Stimulated activated CD8-positive, alpha-beta memory T cell treated with anti-CD3 and anti-CD28 coated beads, Interleukin-7, amount 100 ng/mL, for 4 hours (primary cell): ENCODE measurements at regions not wholly inside any gene's neighbourhood (a gene's known extent, or its start where the extent isn't known, plus 50 kb on each side); places are given as distances from the start of the nearest gene placed in this dataset.
A peak's percentile ranks its signal among the peaks of the same experiment; 100 is the strongest.

ENCODE experiments used
- DNase-seq, 2 donors: peaks; one replicate each; pipeline ENCODE4 v3.0.0-alpha.2; 2020; ENCODE audit warnings: low read depth in 2 of 2

GRCh38 chr9:90092508-90092907 is 487.7 kb downstream of the GADD45G start:
- no peak for DNase-seq

- no peak for DNase-seq
Observed at GRCh38 chr9:90095682-90096081, 490.9 kb downstream of the GADD45G start.

GRCh38 chr9:90097237-90097636 is 492.4 kb downstream of the GADD45G start:
- DNase-seq: no peak

GRCh38 chr9:90098408-90098807 is 493.6 kb downstream of the GADD45G start:
- no peak for DNase-seq

GRCh38 chr9:90099262-90099963 is 494.6 kb downstream of the GADD45G start:
- no peak for DNase-seq

DNA sequence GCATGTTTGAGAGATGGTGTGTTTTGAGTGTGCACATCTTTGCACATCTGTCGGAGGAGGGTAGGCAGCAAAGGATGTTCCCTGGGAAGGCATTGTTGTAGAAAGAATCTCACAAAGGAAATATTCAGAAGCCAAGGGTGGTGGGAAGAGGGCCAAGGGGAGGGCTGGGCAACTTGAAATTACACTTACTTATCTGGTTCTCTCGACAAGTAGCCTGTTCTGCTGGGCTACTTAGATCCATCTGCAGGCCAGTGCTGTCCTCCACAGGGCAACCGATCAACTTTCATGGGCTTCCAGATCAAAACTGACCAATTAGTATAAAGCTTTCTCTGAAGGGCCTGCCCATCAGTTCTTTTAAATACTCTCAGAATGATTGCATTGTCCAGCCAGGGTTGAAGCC is 495.2 kb downstream of the GADD45G start:
- no peak for DNase-seq

DNA sequence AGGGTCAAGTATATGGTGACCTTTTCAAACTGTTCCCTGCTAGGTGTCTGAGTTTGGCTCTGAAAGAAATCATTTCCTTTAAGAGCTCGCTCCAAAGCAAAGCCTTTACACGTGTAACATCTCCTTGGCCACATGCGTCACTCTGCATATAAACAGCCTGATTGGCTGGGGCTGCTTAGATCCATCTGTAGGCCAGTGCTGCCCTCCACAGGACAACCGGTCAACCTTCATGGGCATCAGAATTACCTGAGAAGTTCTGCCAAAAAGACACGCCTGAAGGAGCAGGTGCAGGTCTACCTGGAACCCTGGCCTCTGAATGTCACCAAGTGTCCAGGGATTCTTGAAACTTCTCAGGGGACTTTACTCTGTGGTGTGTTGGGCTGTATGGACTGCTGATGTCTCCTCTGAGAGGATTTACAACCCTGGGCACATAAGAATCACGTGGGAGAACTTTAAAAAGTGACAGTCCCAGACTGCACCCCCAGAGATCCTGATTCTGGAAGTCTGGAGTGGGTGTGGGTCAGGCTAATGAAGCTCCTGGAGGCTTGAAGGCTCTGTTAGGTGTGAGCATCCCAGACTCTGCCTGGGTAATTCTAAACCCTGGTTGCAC is 497.6 kb downstream of the GADD45G start:
- DNase-seq: peak; percentile 53 to 57

GRCh38 chr9:90103771-90104170 is 499.0 kb downstream of the GADD45G start:
- DNase-seq: no peak

DNA sequence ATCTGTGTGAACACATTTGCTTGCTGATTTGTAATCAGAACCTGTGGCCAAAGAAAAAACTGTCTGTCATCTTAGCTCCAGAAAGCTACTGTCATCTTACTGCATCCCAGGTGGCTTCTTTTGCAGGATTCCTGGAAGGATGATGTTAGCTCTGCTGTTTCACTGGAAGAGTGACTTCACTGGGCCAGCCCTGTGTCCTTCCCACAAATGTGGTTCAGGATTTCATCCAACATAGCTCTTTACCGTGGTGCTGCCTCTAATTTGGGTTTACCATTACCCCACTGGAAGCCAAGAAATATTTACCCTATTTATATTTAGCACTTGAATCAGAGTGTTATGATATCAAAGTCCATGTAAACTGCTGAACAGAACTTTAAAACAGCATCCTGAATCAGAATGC is 501.0 kb downstream of the GADD45G start:
- no peak for DNase-seq

DNA sequence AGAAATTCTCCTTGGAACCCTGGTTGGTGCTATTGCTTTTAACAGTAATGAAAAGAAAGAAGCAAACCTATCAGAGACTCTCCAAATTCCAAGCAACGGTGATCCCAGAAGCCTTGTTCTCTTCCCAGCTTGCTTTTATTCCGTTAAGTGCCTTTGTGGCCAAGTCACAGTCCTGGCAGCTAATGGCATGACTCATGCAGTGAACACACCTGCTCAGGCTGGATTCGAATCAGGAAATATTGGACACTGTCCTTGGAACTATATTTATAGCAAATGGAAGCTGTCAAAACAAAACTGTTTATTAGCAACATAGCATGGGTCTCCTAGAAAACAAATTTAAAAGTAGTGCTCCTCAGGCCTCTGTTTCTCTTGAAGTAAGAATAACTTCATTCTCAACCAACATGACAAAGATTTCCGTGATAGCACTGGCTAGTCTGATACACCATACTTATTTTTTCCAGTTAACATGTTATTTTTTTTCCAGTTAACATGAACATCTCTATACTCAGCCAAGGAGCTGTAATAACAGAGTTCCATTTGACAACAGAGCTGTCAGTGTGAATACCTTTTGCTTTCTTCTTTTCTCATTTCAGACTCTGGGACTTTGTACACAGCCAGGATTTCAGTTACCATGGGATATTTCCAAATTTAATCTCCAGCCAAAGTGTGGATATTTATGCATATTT is 502.4 kb downstream of the GADD45G start:
- no peak for DNase-seq

DNA sequence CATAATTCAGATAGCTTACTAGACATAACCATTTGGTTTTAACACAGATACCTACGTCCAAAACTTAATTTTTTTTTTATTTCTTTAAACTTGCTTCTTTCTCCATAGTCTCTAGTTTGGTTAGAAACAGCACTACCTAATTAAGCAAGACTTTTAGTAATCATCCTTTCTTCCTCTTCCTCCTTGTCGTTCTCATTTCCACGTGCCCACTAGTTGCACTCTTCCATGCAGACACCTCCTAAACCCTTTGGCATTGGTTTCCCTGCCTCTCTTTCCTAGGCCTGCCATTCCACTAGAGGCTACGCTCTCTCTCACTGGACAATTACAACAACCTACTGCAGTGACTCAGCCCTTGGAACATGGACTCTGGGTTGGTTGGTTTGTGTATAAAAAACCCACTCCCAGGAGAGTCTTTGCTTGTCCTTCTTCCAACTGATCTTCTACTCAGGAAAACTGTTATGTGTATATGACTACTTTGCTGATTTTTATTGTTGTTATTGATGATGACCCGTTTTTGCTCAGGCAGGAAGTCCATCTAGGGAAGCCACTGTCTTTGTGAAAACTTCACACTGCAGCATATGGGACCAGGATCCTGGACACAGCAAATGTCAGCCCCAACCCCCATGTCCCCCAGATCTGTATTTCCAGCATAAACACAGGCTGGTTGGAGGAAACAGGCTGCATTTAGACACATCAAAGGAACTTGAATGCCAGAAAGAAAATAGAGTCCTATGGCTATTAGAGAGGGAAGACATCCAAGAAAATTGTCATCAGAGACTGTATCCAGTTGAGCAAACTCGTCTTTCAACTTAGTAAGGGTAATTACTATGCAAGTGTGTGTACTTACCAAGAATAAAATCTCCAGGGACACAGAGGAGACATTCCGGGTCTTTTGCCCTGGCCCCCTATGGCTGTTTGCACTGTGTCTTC is 503.2 kb downstream of the GADD45G start:
- DNase-seq: no peak

- no peak for DNase-seq
Observed at GRCh38 chr9:90112788-90113187, 508.0 kb downstream of the GADD45G start.

DNA sequence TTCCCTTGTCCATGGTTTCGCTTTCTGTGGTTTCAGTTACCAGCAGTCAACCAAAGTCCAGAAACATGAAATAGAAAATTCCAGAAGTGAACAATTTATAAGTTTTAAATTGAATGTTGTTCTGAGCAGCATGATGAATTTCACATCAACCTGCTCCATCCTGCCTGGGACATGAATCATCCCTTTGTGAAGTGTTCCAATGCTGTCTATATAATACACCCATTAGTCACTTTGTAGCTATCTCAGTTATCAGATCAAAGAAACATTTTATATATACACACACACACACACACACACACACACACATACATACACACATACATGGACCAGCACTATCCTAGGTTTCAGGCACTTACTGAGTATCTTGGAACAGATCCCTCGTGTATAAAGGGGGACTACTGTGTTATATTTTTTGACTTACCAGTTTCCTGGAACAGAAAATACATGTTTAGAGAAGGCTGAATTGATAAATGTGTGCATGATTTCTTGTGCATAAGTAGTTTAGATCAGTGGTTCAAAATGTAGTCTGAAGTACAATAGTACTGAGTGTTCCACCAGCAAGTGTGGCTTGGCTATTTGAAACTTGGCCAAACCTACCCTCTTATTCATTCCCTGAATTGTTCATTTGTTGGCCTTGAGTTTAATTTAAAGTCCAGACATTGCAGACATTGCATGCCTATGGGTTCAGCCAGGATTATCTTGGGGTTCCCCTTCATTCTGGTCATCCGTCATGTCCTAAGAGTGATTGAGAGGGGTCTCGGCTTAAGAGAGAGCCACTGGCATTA is 510.0 kb downstream of the GADD45G start:
- DNase-seq: no peak

- DNase-seq: no peak
Observed at GRCh38 chr9:90121762-90122161, 517.0 kb downstream of the GADD45G start.

- DNase-seq: no peak
Observed at GRCh38 chr9:90124961-90125360, 517.7 kb downstream of the DIRAS2 start.

DNA sequence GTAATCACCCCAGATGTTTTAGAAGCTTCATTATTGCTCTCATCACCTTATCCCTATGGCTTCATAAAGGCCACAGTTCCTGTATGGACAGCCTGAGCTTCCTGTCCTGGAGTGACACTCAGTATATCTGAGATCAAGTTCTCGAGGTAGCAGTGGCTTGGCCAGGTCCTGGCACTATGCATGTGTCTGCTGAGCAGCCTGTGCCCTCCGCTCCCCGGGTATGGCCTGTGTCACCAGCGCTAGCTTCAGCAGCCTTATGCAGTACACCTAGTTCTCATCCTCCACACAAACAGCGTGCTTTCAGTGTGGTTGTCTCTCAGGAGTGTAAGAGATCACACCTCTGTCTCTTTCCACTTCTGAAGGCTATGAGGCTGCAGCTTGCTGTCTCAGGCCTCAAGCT is 514.7 kb downstream of the DIRAS2 start:
- no peak for DNase-seq

DNA sequence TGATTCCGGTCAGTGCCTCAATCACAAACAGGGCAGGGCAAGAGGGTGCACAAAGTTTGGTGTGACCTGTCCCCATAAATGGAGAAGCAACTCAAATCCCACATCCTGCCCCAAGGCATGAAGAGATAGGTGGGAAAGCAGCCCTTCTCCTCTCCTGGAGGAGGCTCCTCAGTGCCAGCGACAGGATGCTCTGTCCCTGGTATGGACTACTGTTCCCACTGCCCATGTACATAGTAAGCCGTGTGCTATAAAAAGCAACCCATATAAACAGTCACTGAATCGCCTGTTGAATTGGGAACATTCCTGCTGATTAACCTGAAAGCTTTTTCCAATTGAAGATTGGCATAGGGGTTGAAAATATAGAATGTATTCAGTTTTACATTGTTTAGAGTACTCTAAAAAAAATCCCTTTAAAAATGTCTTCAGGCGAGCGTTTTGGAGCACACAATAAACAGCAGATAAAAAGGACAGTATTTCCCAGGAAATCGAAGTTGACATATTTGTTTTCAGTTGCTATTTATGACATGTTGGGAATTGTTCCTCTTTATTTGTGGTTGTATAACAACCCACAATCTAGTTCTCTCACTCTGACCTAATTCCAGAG is 513.9 kb downstream of the DIRAS2 start:
- no peak for DNase-seq

- no peak for DNase-seq
Observed at GRCh38 chr9:90129446-90129845, 513.2 kb downstream of the DIRAS2 start.

DNA sequence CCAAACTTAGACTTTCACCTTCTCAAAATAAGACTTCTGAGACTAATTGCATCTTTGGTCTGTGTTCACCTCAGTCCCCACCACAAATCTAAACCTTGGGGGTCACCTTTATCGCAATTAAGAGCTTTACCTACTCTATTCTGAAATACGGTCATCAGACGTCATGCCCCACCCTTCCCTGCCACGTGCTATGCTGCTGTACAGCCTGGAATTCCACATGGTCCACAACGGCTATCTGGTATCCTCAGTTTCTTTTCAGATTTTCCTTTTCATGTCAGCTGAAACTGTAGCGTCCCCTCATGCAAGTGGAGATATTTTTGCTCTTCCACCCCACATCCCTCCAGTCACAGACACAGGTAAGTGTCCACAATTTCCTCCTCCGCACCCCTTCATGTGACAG is 511.1 kb downstream of the DIRAS2 start:
- DNase-seq: no peak

DNA sequence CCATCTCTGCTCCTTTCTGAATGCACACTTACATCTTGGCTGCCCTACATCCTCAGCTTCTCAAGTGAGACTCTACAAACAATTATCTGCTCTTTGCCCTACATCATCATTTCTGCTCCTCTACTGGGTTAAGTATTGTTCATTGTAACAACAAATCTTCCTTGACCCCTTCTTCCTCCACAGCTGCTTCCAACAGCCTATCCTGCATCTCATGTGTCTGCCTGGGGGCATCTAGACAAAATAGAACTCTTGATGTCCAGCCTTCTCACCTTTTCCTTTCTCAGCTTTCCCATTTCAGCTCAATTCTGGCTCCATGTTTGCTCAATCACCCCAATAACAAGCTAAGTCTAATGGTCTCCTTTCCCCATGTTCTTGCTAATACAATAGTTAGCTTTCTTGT is 509.8 kb downstream of the DIRAS2 start:
- DNase-seq: no peak

DNA sequence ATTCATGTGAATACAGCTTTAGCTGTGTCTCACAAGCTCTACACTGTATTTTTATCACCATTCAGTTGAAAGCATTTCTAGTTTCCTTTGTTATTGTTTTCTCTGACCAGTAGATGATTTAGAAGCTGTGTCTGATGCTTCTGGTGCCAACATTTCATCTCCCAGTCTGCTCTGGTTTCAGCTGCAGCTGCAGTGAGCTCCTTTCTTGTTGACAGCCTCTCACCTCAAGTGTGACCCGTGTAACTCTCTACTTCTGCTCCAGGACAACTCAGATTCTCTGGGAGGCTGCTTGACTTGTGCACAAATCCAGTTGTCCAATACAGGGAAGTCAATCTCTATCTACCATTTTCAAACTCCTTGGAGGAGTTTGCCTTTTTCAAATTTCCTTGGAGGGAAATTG is 504.8 kb downstream of the DIRAS2 start:
- DNase-seq: no peak
